ENCODE measurements at regions not wholly inside any gene's neighbourhood (a gene's known extent, or its start where the extent isn't known, plus 50 kb on each side); places are given as distances from the start of the nearest gene placed in this dataset.
A peak's percentile ranks its signal among the peaks of the same experiment; 100 is the strongest.

DNA sequence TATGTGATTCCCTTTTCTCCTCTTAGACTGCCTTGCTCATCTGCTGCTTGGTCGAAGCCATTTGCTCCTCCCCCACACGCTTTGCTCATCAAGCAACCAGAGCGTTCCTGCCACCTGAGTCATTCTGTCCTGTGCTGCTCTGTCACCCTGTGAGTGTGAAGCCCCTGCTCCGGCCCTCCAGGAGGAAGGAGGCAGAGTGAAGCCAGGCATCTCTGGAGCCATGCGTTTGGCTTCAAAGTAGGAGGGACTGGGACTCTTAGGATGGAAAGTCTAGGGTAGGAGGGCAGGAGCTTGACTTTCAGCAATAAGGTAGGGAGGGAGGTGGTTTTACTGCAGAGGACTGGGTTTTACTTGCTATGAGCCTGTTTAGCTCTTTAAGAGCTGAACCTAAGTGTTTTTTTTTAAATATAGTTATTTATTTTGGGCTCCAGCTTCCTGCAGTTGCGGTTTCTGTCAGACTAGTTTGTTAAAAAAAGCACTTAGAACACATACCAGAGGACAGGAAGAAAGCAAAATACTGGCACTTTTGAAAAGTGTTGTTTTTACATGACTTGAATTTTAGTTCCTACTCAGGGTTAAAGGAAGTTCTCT, 63.6 kb downstream of the SPINK2 start:
- peak; percentile 87 for DNase-seq

- DNase-seq = peak; percentile 21
Measured at GRCh38 chr4:56757261-56757746, 64.2 kb downstream of the SPINK2 start.

GRCh38 chr4:56755901-56756300, 65.6 kb downstream of the SPINK2 start:
- no peak for DNase-seq

- no peak for DNase-seq
Measured at GRCh38 chr4:56752985-56753384, 68.5 kb downstream of the SPINK2 start.

GRCh38 chr4:56750231-56750630, 69.1 kb upstream of the HOPX start:
- no peak for DNase-seq

DNA sequence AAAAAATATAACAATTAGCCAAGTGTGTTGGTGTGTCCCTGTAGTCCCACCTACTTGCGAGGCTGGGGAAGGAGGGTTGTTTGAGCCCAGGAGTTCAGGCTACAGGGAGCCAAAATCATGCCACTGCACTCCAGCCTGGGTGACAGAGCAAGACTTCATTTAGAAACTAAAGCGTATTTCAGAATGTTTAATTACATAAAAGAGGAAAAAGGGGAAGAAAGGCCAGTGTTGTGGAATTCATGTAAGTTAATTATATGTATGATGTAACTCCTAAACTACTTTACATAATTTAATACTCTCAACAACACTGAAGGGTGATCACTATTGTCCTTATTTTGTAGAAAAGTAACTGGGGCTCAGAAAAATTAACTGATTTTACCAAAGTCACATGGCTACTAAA, 67.2 kb upstream of the HOPX start:
- DNase-seq = no peak

GRCh38 chr4:56746639-56747038, 65.5 kb upstream of the HOPX start:
- DNase-seq = no peak

DNA sequence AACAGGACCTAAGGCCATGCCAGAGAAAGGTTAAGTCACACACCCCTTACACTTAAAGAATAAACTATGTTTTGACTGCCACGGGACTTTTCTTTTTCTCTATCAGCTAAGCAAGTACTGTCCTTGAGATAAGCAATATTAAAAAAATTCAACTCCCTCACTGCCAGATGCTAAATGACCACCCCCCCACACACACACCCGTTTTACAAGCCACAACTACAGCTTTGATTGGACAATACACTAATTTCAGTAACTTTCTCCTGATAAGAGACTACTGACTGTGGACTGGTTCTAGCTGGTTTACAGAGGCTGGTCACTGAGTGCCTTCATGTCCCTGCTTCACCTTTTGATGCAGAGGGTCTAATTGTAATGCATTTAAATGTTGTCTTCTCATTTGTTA, 63.9 kb upstream of the HOPX start:
- no peak for DNase-seq

DNA sequence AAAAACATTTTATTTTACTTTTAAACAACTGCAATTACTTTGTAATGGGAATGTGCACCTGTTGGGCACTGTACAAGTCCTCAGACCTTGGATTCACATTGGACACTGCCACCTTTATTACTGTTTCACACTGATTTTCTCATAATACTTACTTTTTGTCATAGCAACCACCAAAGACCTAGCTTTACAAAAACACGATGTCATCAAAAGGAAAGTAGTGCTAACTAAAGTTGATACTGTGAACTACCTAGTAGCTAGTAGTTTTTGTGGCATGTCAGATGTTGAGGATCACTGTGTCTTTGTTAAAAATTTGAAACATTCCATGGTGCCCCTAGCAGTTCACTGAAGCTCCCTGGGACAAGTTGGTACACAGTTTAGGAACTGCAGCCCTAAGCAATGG, 62.9 kb upstream of the HOPX start:
- no peak for DNase-seq

GRCh38 chr4:56743550-56743949, 62.5 kb upstream of the HOPX start:
- no peak for DNase-seq

- no peak for DNase-seq
Measured at GRCh38 chr4:56742080-56742871, 61.2 kb upstream of the HOPX start.

- no peak for DNase-seq
Measured at GRCh38 chr4:56741595-56741994, 60.5 kb upstream of the HOPX start.

- no peak for DNase-seq
Measured at GRCh38 chr4:56739066-56739777, 58.1 kb upstream of the HOPX start.

DNA sequence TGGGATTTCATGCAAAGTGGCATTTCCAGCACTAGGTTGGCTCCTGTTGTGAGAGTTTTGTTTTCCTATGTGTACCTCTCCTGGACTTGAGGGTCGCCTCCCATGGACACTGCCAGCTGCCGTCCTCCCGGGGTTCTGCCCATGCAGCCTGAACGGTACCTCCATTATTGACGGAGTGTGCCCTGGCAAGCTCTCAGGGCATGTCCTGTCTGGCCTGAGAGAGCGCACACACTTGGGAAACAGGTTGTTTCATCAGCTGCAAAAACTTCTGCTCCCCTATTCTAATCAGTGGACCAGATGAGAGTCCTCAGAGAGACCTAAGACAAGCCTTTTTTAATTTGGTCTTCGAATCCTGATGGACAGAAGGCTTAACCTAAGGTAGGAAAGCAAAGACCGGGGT, 56.6 kb upstream of the HOPX start:
- no peak for DNase-seq

DNA sequence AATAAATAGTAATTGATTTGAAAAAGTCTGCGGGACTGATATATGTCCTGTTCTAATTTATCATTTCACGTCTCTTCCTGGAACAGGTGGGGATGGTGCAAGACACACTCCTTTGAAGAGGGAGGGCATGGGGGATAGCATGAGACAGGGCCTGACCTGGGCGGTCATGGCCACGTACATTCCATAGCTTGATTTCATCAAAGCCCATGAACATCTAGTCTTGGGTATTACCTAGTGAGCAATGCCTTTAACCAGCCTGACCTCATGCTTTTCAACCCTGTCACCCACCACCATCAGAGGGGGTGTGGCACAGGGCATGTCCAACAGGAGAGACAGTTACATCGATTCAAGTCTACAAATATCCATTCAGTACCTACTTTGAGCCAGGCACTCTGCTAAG, 52.3 kb upstream of the HOPX start:
- DNase-seq = no peak

DNA sequence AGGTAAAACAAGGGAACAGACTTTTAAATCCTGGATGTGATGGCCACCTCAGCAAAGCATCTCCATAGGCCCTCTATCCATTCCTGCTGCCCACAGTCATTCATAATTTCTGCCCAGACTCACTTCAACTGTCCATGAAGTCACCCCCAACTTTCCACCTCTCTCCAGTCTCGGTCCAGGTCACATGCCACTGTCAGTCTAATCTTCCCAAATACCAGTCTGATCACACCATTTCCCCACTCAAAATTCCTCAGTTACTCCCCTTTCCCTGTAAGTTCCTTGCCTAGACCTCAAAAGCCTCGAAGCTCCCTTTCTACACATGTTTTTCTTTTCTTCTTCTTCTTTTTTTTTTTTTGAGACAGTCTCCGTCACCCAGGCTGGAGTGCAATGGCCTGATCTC, 51.2 kb upstream of the HOPX start:
- no peak for DNase-seq

DNA sequence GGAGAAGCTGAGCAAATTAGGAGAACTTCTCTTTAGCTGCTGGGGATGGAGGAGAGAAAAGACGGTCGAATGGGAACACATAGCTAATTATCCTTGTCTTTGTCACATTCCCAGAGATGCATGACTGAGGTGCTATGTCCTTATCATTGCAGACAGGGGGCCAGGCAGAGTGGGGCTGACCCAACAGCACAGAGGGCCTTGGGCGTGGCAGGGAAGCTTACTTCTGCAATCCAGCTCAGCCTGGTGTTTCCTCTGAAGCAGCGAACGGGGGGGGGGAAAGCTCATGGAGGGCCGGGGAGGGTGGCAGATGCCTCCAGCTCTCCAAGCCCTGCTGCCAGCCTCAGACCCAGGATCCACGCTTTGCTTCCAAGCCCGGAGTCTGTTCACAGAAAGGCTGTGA, 50.8 kb upstream of the HOPX start:
- no peak for DNase-seq

All from activated CD4-positive, alpha-beta T cell treated with anti-CD3 and anti-CD28 coated beads for 48 hours (primary cell).